GM18498 (cell line): ENCODE measurements at regions not wholly inside any gene's neighbourhood (a gene's known extent, or its start where the extent isn't known, plus 50 kb on each side); places are given as distances from the start of the nearest gene placed in this dataset.
"Not testable (repeated sequence)": the region's sequence is repeated elsewhere in the genome, so short reads cannot be mapped to it uniquely, and the experiment has no call there.

Experiments
- ATAC-seq: cut with Tn5 transposase; IDR thresholded peaks from one replicate; pipeline ENCODE4 v1.9.1; 2021; ENCODE audit warnings: mild to moderate bottlenecking, moderate library complexity; ENCODE audit not compliant: unreplicated experiment

- ATAC-seq = no peak
These were observed 141.6 kb upstream of the EYA4 start for GRCh38 chr6:133099573-133099972.

- ATAC-seq = no peak
These were observed 140.3 kb upstream of the EYA4 start for GRCh38 chr6:133100865-133101264.

GRCh38 chr6:133101790-133102189 is 139.4 kb upstream of the EYA4 start:
- no peak for ATAC-seq

GRCh38 chr6:133106934-133107333 is 134.2 kb upstream of the EYA4 start:
- no peak for ATAC-seq

- no peak for ATAC-seq
These were observed 132.7 kb upstream of the EYA4 start for GRCh38 chr6:133108419-133108818.

GRCh38 chr6:133114973-133115372 is 126.2 kb upstream of the EYA4 start:
- no peak for ATAC-seq

- ATAC-seq = no peak
These were observed 125.2 kb upstream of the EYA4 start for GRCh38 chr6:133115946-133116345.

- ATAC-seq = no peak
These were observed 113.0 kb upstream of the EYA4 start for GRCh38 chr6:133128191-133128590.

- ATAC-seq = no peak
These were observed 111.6 kb upstream of the EYA4 start for GRCh38 chr6:133129556-133129955.

- ATAC-seq = no peak
These were observed 110.3 kb upstream of the EYA4 start for GRCh38 chr6:133130863-133131262.

GRCh38 chr6:133131621-133132465 is 109.3 kb upstream of the EYA4 start:
- no peak for ATAC-seq

- no peak for ATAC-seq
These were observed 108.6 kb upstream of the EYA4 start for GRCh38 chr6:133132466-133132971.

GRCh38 chr6:133136177-133136880 is 104.8 kb upstream of the EYA4 start:
- no peak for ATAC-seq

GRCh38 chr6:133147470-133148184 is 93.5 kb upstream of the EYA4 start:
- not testable (repeated sequence) for ATAC-seq

GRCh38 chr6:133156689-133157088 is 84.5 kb upstream of the EYA4 start:
- no peak for ATAC-seq

GRCh38 chr6:133157995-133158394 is 83.2 kb upstream of the EYA4 start:
- ATAC-seq = no peak

GRCh38 chr6:133159255-133159795 is 81.8 kb upstream of the EYA4 start:
- ATAC-seq = no peak

- no peak for ATAC-seq
These were observed 80.6 kb upstream of the EYA4 start for GRCh38 chr6:133160536-133160935.

- no peak for ATAC-seq
These were observed 75.9 kb upstream of the EYA4 start for GRCh38 chr6:133165235-133165634.

GRCh38 chr6:133166766-133167165 is 74.4 kb upstream of the EYA4 start:
- no peak for ATAC-seq

- ATAC-seq = no peak
These were observed 71.3 kb upstream of the EYA4 start for GRCh38 chr6:133169901-133170300.
